G401 (cell line): ENCODE measurements at regions not wholly inside any gene's neighbourhood (a gene's known extent, or its start where the extent isn't known, plus 50 kb on each side); places are given as distances from the start of the nearest gene placed in this dataset.

Source experiments
- DNase-seq: peaks from one replicate; pipeline ENCODE4 v3.0.0-alpha.2; 2015; ENCODE audit warnings: low spot score
- in situ Hi-C: cut with HindIII; loops from 2 replicates; pipeline ENCODE4 v1.10.0; 2016; ENCODE audit warnings: low sequenced_read_pairs, mixed read lengths

DNA sequence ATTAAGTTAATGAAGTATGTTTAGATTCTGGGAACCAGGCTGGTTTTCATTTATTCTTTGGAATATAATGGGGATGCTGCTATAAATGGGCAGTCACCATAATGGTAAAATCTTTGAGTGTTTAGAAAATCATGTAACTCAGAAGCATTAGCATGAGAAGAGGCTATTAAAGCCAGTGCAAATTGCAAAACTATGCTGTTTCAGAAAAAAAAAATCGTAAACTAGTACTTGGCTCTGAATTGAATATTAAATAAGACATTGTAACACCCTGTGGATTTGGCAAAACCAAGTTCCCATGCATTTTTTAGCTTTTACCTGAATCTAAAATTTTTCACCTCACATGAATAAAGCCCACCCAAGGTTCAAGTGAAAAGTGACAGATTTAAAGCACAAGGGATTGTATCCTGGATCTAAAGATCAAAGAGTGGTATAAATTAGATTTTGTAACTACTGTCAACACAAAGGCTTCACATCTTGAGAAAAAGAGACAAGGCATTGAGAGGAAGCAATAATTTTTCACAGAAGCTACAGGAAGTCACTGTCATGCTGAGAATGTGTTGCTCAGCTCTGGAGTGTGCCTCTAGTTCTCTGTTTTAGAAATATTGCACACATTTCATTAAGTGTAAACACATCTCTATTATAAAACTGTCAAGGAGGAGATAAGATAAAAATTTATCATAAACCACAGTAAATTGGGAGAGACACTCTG lies 142.2 kb downstream of the ABCA8 start:
- no peak for DNase-seq
- in situ Hi-C loops, result no loop called here

DNA sequence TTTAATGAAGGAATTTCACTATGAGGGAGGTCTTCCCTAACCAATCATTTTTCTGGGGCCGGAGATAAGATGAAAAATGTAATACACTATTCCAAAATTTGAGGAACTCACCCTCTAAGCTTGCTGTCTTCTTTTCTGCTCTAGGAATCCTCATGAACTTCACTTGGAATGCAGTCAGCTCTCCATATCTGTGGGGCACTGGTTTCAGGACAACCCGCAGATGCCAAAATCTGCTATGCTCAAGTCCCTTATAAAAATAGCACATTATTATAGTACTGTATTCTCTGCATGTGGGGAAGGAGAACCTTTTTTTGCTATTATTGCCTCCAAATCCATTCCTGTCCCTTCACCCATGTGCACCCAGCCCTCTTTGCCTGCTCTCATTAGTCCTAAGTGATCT lies 146.0 kb downstream of the ABCA8 start:
- peak; percentile 32 for DNase-seq
- in situ Hi-C loops, result no loop called here

DNA sequence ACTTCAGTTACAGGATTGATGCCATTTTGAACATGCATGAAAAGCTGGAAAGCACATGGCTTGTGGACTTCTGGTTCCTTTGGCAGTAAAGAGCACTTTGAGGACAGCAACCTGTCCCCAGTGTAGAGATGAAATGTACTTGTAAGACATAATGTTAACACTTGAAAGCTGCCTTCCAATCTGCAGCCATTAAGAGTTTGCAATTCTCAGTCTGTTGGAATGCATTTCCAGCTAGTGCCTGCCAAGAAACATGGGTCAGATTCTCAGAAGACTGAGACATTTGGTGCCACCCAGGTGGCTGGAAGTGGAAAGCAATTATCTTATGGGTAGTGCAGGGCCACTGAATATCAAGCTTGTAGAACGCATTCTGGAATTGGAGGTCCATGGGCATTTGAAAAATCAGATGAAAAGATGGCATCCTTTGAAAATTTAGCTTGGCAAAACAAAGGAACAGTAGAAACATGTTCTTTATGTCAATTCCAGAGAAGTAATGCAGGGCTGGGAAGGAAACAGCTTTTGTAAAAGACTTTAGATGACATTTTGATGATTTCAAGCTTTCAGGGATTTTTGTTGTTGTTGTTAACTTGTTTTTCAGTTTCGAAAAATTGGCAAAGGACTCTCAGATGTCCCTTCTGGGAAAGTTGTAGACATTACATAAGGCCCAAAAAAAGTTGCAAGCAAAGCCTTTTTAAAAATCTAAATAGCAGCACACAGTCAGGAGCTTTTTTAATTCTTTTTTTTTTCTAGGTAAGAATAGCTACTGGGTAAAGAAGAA lies 147.0 kb downstream of the ABCA8 start:
- DNase-seq, result peak; percentile 56
- in situ Hi-C loops, result no loop called here

DNA sequence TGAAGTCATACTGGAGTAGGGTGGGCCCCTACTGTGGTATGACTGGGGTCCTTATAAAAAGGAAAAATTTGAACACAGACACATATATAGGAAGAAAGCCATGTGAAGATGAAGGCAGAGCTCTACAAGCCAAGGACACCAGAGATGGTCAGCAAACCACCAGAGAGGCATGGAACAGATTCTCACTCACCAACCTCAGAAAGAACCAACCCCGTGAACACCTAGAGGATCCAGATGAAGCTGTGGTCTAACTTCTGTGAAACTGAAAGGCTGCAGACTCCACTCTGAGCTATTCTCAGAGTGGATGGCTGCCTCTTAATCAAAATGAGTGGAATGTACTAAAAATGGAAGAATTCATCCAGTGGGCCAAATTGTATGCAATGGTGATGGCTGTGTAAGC lies 149.6 kb downstream of the ABCA8 start:
- in situ Hi-C loops, result no loop called here
- DNase-seq, result no peak

GRCh38 chr17:68804777-68805520 lies 150.2 kb downstream of the ABCA8 start:
- no peak for DNase-seq
- in situ Hi-C loops, result no loop called here

GRCh38 chr17:68803164-68803929 lies 151.8 kb downstream of the ABCA8 start:
- no peak for DNase-seq
- in situ Hi-C loops, result no loop called here

- no peak for DNase-seq
- in situ Hi-C loops, result no loop called here
Measured at GRCh38 chr17:68801335-68802247, 153.6 kb downstream of the ABCA8 start.

- in situ Hi-C loops, result no loop called here
- no peak for DNase-seq
Measured at GRCh38 chr17:68800751-68801150, 154.4 kb downstream of the ABCA8 start.

- no peak for DNase-seq
- in situ Hi-C loops, result no loop called here
Measured at GRCh38 chr17:68794636-68795434, 160.4 kb downstream of the ABCA8 start.

DNA sequence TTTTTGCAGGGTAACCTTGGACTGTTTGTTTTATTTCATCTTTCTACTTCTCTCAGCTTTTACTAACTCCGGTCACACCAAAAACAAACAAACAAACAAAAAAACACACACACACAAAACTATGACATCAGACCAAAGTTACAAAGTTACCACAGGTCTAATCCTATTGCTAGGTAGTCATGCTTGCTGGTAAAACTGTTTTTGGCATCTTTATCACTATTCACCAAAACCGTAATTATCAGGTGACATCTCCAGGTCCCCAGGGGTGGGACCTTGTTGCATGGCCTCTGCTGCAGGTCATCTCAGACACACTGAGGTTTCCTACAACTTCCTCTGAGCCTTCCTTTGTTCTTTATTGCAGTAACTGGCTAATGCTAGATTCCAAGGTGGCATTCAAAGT lies 162.3 kb downstream of the ABCA8 start:
- in situ Hi-C loops, result no loop called here
- no peak for DNase-seq

GRCh38 chr17:68792042-68792685 lies 163.0 kb downstream of the ABCA8 start:
- no peak for DNase-seq
- in situ Hi-C loops, result no loop called here

DNA sequence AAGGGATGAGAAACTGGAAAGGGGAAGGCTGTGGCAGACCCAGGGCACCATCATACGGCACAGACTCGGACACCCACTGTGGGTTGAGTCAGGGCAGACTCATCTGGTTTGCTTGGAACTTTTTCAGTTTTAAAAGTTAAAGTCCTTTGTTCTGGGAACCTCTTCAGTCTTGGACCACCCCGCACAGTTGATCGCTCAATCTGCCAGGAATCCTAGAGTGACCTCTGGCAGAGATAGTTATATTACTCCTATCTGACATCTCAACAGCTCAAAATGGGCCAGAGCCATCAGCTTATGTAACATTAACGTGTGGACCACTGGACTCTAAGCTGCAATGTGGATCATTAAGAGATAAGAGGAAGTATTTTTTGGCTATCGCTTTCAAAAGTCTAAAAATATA lies 164.3 kb downstream of the ABCA8 start:
- DNase-seq, result no peak
- in situ Hi-C loops, result no loop called here

DNA sequence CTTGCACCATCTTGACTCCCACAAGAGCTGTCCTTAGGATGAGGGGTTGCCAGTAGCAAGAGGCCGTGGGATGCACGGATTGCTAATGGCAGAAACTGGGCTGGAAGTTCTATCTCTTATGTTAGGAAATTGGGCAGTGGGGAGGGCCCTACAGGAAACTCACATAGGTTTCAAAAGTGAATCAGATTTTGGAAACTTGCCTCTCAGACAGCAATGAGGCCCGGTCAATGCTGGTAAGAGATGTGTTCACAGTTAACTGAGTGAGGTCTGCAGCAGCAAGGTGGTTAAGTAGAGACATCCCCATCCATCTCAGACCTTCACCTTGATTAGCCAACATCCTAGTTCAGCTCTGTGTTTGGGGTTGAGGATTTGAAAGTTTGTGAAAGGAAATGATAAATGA lies 164.7 kb downstream of the ABCA8 start:
- in situ Hi-C loops, result no loop called here
- no peak for DNase-seq

DNA sequence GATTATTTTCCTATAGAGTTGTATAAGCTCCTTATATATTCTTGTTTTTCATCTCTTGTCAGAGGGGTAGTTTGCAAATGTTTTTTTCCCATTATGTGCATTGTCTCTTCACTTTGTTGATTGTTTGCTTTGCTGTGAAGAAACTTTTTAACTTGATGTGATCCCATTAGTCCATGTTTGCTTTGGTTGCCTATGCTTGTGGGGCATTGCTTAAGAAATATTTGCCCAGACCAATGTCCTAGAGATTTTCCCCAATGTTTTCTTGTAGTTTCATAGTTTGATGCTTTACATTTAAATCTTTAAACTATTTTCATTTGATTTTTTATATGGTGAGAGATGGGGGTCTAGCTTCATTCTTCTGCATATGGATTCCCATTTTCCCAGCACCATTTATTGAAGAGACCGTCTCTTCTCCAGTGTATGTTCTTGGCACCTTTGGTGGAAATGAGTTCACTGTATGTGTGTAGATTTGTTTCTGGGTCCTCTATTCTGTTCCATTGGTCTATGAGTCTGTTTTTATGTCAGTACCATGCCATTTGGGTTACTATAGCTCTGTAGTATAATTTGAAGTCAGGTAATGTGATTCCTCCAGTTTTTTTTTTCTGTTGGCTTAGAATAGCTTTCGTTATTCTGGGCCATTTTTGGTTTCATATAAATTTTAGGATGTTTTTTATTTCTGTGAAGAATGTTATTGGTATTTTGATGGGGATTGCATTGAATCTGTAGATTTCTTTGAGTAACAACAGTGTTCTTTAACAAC lies 165.8 kb downstream of the ABCA8 start:
- in situ Hi-C loops, result no loop called here
- DNase-seq, result no peak

DNA sequence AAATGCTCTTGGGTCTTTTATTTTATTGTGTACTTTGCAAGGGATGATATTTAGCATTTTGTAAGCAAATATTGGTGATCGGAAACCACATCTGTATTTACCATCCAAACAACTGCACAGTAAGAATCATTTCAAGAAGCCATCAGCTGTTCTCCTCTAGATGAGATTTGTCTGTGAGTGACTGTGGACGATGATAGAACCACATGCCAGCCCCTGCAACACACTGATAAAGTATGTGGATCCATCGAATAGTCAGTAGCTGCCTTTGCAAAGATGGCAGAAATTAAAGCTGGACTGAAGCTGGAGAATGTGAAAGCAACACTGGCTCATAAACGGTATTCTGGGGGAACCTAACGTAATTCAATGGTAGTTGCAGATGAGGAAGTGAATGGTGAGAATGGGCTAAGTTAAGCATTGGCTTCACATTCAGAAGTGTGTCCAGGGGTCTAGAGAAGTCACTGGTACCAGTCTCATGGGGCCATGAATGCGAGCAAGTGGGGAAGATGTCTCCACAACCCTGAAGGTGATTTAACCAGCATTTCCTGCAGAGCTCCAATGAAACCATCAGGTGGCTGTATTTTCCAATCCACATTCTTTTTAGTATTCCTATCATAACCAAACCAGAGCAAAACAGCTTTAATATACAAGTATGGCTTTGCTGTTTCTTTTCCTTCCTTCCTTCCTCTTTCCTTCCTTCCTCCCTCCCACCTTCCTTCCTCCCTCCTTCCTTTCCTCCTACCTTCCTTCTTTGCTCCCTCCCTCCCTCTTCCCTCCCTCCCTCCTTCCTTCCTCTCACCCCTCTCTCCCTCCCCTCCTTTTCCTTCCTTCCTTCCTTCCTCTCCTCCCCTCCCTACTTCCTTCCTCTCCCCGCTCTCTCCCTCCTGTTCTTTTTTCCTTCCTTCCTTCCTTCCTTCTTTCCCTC lies 169.4 kb downstream of the ABCA8 start:
- no peak for DNase-seq
- in situ Hi-C loops, result no loop called here

DNA sequence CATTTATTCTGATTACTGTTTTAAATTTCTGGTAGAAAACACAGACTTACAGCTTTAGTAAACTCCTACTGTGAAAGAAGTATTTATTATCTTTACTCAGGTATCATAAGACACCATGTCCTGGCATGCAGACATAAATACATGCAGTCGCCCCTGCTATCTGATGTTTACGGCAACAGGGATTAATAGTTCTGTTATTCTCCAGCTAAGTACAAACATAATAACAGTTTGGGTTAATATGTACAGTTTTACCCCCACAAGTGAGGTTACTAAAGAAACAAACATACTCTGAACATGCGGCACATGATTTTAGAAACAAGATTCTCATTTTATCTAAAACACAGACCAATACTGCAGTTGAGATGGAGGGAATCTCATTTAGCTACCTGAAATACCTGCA lies 170.8 kb downstream of the ABCA8 start:
- in situ Hi-C loops, result no loop called here
- DNase-seq, result no peak
